Small intestine (tissue), 7 donors: ENCODE measurements at regions not wholly inside any gene's neighbourhood (a gene's known extent, or its start where the extent isn't known, plus 50 kb on each side); places are given as distances from the start of the nearest gene placed in this dataset.
"Not testable (repeated sequence)": the region's sequence is repeated elsewhere in the genome, so short reads cannot be mapped to it uniquely, and the experiment has no call there.

Experiments used
- DNase-seq, 2 donors: peaks; one replicate each; pipeline versions ENCODE4 v3.0.0 to v3.0.0-alpha.2; 2013
- FAIRE-seq: peaks from 2 replicates; lab custom pipeline; 2012; peaks lifted over from hg19 to GRCh38; lab: Jason Lieb, UNC
- H3K27ac ChIP-seq, 3 donors: one replicate each; pipeline ENCODE4 v1.5.1; 2013; ENCODE audit warnings: low read length in 2 of 3, mild to moderate bottlenecking in 2 of 3, control low read depth in 1 of 3, inconsistent platforms in 1 of 3, low read depth in 1 of 3, moderate library complexity in 1 of 3
- H3K27me3 ChIP-seq, 3 donors: one replicate each; pipeline ENCODE4 v1.6.1; 2013; ENCODE audit warnings: low read length in 3 of 3, inconsistent platforms in 1 of 3; ENCODE audit not compliant: control insufficient read depth in 3 of 3, insufficient read depth in 3 of 3
- H3K36me3 ChIP-seq, 3 donors: one replicate each; pipeline ENCODE4 v1.6.1; 2013; ENCODE audit warnings: low read length in 3 of 3, inconsistent platforms in 1 of 3, low read depth in 1 of 3, mild to moderate bottlenecking in 1 of 3, moderate library complexity in 1 of 3; ENCODE audit not compliant: control insufficient read depth in 3 of 3, insufficient read depth in 2 of 3
- H3K4me1 ChIP-seq, 3 donors: one replicate each; pipeline ENCODE4 v1.6.1; 2013; ENCODE audit warnings: low read length in 2 of 3, inconsistent platforms in 1 of 3, low read depth in 1 of 3, mild to moderate bottlenecking in 1 of 3, moderate library complexity in 1 of 3; ENCODE audit not compliant: control insufficient read depth in 3 of 3, insufficient read depth in 2 of 3
- H3K4me3 ChIP-seq, 3 donors: one replicate each; pipeline ENCODE4 v1.5.1; 2013; ENCODE audit warnings: low read length in 3 of 3, control low read depth in 1 of 3, inconsistent platforms in 1 of 3, low read depth in 1 of 3, mild to moderate bottlenecking in 1 of 3, moderate library complexity in 1 of 3
- H3K9me3 ChIP-seq, 2 donors: one replicate each; pipeline ENCODE4 v1.6.1; 2013; ENCODE audit warnings: low read depth in 1 of 2, low read length in 1 of 2; ENCODE audit not compliant: control insufficient read depth in 2 of 2, insufficient read depth in 1 of 2
- WGBS, 3 donors: extraction: QIAGEN DNeasy Blood & Tissue Kit; methylation state at CpG; one replicate each; pipeline ENCODE4 v1.1.7; 2013; 5-methylcytosine and 5-hydroxymethylcytosine counted together
- donor health status: healthy with polysubstance abuse.
- donor health status: control.
- donor health status: control.
- donor health status: Bipolar disorder and iron deficiency.
- donor health status: healthy.

DNA sequence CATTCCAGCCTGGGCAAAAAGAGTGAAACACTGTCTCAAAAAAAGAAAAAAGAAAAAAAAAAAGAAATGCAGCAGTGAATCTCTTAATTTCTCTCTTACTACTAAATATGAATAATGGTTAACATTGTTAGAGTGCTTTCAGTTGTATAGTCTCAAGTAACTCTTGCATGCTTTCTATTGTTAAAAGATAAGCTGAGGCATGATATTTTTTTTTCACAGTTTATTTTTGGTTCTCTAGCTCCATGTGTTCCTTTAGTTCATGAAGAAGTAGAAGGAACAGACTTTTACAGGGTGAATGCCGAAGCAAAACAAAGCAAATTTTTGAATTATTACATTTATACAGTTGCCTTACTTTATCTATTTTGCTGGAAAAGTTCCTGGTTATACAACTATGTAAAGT, 1180.9 kb downstream of the OTOL1 start:
- WGBS, 3 donors: 83 to 87% (median 85%) methylated on average over 1 of the region's 1 CpG
- FAIRE-seq: no peak

DNA sequence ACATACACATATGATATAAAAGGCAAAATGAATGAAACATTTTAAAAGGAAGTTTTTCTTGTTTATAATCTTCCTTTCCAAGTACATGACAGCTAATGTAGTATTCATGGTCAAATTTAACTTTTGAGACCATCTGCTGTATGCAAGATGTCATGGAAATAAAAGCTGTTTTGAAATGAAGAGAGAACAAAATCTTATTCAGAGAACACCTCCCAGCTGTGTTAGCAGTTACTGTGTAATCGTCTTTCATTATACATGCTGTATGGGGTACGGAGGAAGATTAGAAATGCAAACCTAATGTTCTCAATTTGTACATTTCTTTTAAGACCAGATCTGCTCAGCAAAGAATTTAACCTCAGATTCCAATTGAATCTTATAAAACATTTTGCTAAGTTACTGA, 1182.3 kb downstream of the OTOL1 start:
- Histone ChIP-seq H3K27me3 (no peaks in the 10 kb centered on the region), H3K27ac (no peak overlapping the region), H3K4me3 (no peak overlapping the region), H3K9me3 (no peaks in the 10 kb centered on the region), H3K4me1 (no peaks in the 10 kb centered on the region), H3K36me3 (no peaks in the 10 kb centered on the region)
- DNase-seq (no peak), FAIRE-seq (no peak)
- WGBS, 3 donors: 74 to 90% (median 79%) methylated on average over 2 of the region's 2 CpGs

More for the DNA sequence above, 1180.9 kb downstream of the OTOL1 start:
- H3K9me3 ChIP-seq: no peaks in the 10 kb centered on the region
- no peaks in the 10 kb centered on the region for H3K27me3 ChIP-seq
- H3K27ac ChIP-seq: no peak overlapping the region
- DNase-seq: no peak
- no peak overlapping the region for H3K4me3 ChIP-seq
- no peaks in the 10 kb centered on the region for H3K4me1 ChIP-seq
- H3K36me3 ChIP-seq: no peaks in the 10 kb centered on the region

DNA sequence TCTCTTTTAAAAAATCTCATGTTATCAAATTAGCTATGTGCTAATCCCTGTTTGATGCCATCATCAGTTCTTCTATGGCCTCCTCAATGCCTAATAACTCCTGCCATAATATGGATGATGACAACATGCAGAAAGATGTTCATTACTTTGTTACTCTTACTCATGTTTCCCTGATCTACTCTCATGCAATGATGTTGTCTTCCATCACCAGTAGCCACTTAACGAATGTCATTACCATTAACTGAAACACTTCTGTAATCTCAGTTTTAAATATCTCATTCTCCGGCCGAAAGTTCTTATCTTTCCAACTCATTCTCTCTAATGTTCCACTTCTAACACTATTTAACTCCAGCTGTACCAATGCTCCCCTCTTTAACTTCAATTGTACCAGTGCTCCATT, 1187.7 kb downstream of the OTOL1 start:
- Histone ChIP-seq H3K9me3 (no peaks in the 10 kb centered on the region), H3K36me3 (no peaks in the 10 kb centered on the region), H3K4me1 (no peaks in the 10 kb centered on the region), H3K27me3 (no peaks in the 10 kb centered on the region), H3K27ac (no peak overlapping the region), H3K4me3 (no peak overlapping the region)
- no peak for DNase-seq
- FAIRE-seq: no peak
- 49 to 77% (median 55%) methylated on average over 3 of the region's 3 CpGs for WGBS, 3 donors

DNA sequence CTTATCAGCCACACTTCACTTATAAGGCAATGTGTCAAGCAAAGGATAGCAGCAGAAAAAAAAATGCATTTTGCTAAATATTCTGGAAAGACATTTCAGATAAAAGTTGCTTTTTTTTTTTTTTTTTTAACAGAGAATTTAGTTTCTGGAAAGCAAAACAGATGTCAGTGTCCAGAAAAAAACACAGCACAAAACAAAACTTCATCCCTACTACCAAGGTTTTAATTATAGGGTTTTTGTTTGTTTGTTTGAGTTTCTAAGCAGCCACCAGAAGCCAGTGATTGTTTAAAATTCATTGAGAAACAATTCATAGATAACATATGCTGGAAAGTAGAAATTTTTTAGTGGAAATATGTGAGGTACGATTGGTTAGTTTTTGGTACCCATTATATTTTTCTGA, 1202.7 kb downstream of the OTOL1 start:
- H3K4me1 ChIP-seq: no peaks in the 10 kb centered on the region
- H3K27ac ChIP-seq: no peak overlapping the region
- WGBS, 3 donors: 61 to 90% (median 69%) methylated on average over 1 of the region's 1 CpG
- no peaks in the 10 kb centered on the region for H3K27me3 ChIP-seq
- DNase-seq (no peak), FAIRE-seq (no peak)
- H3K9me3 ChIP-seq: no peaks in the 10 kb centered on the region
- H3K4me3 ChIP-seq: no peak overlapping the region
- no peaks in the 10 kb centered on the region for H3K36me3 ChIP-seq

DNA sequence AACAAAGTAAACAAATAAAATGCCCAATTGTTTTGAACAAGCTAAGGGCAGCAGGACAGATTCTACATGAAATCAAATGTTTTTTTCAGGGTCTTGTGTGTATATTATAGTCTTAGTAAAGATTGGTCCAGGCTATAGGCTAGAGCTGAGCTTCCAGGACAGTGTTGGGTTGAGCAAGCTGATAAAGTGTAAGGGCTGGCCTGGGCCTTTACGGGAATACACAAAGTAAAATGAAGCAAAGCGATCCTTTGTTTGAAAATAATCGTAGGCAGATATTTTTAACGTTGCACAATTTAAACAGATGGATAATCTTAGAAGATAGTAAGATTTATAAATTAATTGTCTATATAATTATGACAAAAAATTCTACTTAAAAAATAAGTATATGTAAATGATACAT, 1204.6 kb downstream of the OTOL1 start:
- FAIRE-seq: no peak
- Histone ChIP-seq H3K27me3 (no peaks in the 10 kb centered on the region), H3K27ac (no peak overlapping the region), H3K4me3 (no peak overlapping the region), H3K9me3 (no peaks in the 10 kb centered on the region), H3K36me3 (no peaks in the 10 kb centered on the region), H3K4me1 (no peaks in the 10 kb centered on the region)
- WGBS, 3 donors: 82 to 95% (median 92%) methylated on average over 4 of the region's 4 CpGs
- DNase-seq: no peak

DNA sequence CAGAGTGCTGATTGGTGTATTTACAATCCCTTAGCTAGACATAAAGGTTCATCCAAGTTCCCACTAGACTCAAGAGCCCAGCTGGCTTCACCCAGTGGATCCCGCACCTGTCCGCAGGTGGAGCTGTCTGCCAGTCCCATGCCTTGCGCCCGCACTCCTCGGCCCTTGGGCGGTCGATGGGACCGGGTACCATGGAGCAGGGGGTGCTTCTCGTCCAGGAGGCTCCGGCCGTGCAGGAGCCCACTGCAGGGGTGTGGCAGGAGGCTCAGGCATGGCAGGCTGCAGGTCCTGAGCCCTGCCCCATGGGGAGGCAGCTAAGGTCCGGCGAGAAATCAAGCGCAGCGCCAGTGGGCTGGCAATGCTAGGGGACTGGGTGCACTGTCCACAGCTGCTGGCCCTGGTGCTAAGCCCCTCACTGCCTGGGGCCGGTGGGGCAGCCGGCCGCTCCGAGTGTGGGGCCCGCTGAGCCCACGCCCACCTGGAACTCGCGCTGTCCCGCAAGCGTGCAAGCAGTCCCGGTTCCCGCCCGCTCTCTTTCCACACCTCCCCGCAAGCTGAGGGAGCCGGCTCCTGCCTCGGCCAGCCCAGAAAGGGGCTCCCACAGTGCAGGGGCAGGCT, 1206.3 kb downstream of the OTOL1 start:
- FAIRE-seq (no peak), DNase-seq (no peak)
- H3K9me3 ChIP-seq: no peaks in the 10 kb centered on the region
- H3K27ac ChIP-seq: no peak overlapping the region
- H3K27me3 ChIP-seq: no peaks in the 10 kb centered on the region
- H3K4me3 ChIP-seq: no peak overlapping the region
- no peaks in the 10 kb centered on the region for H3K36me3 ChIP-seq
- 91 to 93% (median 93%) methylated on average over 27 to 31 of the region's 31 CpGs for WGBS, 3 donors
- no peaks in the 10 kb centered on the region for H3K4me1 ChIP-seq

DNA sequence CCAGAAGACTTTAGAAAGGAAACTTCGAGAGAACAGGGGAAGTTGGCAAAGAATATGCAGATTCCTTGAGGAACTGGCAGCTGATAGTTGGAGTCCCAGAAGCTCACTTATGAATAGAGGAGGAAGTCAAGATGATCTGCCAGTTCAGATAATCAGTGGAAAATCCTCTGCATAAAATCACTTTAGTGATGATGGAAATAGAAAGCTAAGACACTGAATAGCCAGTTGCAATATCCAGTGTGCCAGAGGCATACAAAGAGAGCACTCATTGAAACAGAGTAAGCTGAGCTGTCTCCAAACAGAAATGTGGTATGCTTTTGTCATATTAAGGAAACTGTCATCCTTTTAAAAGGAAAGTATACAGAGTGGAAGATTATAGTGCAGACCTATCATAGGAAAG, 1207.6 kb downstream of the OTOL1 start:
- DNase-seq: no peak
- no peak for FAIRE-seq
- 32 to 36% (median 34%) methylated on average over 1 of the region's 1 CpG for WGBS, 3 donors

DNA sequence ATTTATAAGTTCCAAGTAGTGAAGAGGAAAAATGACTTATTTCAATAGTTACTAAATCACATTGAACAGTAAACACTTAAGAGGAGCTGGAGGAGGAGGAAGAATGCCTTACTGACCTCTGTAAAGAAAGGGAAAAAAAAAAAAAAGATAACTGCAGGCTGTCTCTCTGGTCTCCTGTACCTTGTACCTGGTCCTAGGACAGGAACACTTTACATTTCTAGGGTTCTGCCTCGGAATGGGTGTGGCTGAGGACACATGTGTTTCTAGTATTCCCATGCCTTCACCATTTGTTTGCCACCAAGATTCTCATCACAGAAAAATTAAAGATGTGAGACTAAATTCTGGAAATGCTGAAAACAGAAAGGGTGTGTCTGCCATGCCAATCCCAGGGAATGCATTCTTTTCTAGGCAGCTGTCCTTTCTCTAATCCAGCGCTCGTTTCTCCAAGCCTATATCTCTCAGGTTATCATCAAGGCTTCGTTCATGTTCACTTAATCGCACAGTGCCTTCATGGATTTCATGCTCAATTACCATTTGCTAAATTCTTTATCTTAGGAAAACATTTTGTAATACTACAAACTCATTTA, 1208.3 kb downstream of the OTOL1 start:
- Histone ChIP-seq H3K4me3 (no peak overlapping the region), H3K27ac (no peak overlapping the region), H3K4me1 (no peaks in the 10 kb centered on the region), H3K27me3 (no peaks in the 10 kb centered on the region), H3K9me3 (no peaks in the 10 kb centered on the region), H3K36me3 (no peaks in the 10 kb centered on the region)
- DNase-seq (peak; percentile 2 to 51), FAIRE-seq (no peak)
- WGBS, 3 donors: 40 to 67% (median 57%) methylated on average over 5 of the region's 5 CpGs

More for the DNA sequence above, 1207.6 kb downstream of the OTOL1 start:
- Histone ChIP-seq H3K4me1 (no peaks in the 10 kb centered on the region), H3K27me3 (no peaks in the 10 kb centered on the region), H3K4me3 (no peak overlapping the region), H3K36me3 (no peaks in the 10 kb centered on the region), H3K9me3 (no peaks in the 10 kb centered on the region), H3K27ac (no peak overlapping the region)

DNA sequence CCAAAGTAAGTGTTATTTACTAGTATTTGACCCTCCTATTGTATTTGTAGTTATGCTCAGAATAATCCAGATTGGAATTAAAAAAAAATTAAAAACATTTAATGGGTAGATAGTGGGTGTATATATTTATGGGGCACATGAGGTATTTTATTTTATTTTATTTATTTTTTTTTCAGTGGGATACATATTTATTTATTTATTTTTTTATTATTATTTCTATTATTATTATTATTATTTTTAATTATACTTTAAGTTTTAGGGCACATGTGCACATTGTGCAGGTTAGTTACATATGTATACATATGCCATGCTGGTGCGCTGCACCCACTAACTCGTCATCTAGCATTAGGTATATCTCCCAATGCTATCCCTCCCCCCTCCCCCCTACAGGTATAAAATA, 1211.8 kb downstream of the OTOL1 start:
- H3K27me3 ChIP-seq, H3K27ac ChIP-seq, FAIRE-seq, H3K4me3 ChIP-seq, DNase-seq, H3K9me3 ChIP-seq, H3K4me1 ChIP-seq, H3K36me3 ChIP-seq: not testable (repeated sequence)
- 78 to 96% (median 96%) methylated on average over 2 of the region's 2 CpGs for WGBS, 3 donors
